ENCODE measurements at regions not wholly inside any gene's neighbourhood (a gene's known extent, or its start where the extent isn't known, plus 50 kb on each side); places are given as distances from the start of the nearest gene placed in this dataset.
"Not testable (repeated sequence)": the region's sequence is repeated elsewhere in the genome, so short reads cannot be mapped to it uniquely, and the experiment has no call there.

GRCh38 chr20:50448625-50449403 is 61.4 kb upstream of the PTPN1 start:
- peaks cover 20 to 39% of the 10 kb centered on the region in 2 donors for H3K27me3 Mint-ChIP-seq
- DNase-seq (ENCODE audit: low spot score); ATAC-seq; H3K36me3 Mint-ChIP-seq; H3K9me3 Mint-ChIP-seq: not testable (repeated sequence)
- H3K4me1 Mint-ChIP-seq (ENCODE audit: low read depth in 2 of 2) = peaks cover 56 to 69% of the 10 kb centered on the region in 2 donors
- peak overlapping the region; percentile 28 for H3K4me3 Mint-ChIP-seq
- H3K27ac Mint-ChIP-seq = peak overlapping the region; percentile 3 to 69

- peak overlapping the region; percentile 80 for H3K4me3 Mint-ChIP-seq
- peaks cover 25 to 43% of the 10 kb centered on the region in 2 donors for H3K27me3 Mint-ChIP-seq
- H3K36me3 Mint-ChIP-seq = no peaks in the 10 kb centered on the region
- peaks cover 60 to 72% of the 10 kb centered on the region in 2 donors for H3K4me1 Mint-ChIP-seq (ENCODE audit: low read depth in 2 of 2)
- peak overlapping the region; percentile 69 to 71 for H3K27ac Mint-ChIP-seq
- no peak for DNase-seq (ENCODE audit: low spot score)
- no peaks in the 10 kb centered on the region for H3K9me3 Mint-ChIP-seq
- peak; percentile 58 to 66 for ATAC-seq
Observed at GRCh38 chr20:50449738-50450492, 60.3 kb upstream of the PTPN1 start.

DNA sequence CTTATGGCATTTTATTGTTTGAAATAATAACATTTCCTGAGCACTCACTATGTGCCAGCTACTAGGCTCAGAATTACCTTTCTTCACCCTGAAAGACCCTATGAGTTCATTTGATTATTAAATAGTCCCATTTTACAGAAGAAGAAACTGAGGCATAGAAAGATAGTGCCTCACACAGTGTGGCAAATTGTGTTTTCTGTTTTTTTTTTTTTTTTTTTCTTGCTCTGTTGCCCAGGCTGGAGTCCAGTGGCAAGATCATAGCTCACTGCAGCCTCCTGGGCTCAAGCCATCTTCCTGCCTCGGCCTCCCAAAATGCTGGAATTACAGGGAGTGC is 59.7 kb upstream of the PTPN1 start:
- no peak for DNase-seq (ENCODE audit: low spot score)
- peak overlapping the region; percentile 80 for H3K4me3 Mint-ChIP-seq

DNA sequence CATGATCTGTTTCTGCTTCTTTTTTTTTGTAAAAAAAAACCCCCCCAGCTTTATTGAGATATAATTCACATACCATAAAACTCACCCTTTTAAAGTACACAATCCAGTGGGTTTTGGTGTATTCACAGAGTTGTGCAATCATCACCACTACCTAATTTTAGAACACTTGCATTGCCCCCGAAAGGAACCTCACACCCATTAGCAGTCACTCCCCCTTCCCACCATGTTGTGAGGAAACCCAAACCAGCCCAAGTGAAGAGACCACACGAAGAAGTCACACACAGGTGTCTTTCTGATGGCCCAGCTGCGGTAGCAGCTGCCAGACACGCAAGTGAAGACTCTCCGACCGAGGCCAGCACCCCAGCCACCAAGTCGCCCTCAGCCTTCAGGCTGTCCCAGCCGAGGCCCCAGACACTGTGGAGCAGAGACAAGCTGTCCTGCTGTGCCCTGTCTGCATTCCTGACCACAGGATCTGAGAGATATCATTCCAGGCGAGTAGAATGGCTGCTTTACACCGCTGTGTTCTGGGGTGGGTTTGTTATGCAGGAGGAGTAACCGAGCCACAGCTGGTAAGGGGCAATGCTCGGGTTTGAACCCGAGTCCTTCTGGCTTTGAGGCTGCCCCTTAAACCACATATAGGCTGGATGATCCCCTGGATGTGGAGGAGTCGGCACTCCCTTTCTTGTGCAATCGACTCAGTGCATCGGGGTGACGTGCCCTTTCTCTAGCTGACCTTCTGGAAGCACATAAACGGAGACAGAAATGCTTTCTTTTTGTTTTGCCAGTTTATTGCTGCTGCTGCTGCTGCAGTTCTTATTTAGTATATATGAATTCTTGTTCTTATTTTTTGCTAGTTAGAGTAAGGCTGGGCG is 59.1 kb upstream of the PTPN1 start:
- Mint-ChIP-seq H3K4me1 (ENCODE audit: low read depth in 2 of 2) (peaks cover 62% of the 10 kb centered on the region in 2 donors), H3K36me3 (no peaks in the 10 kb centered on the region), H3K27ac (peak overlapping the region; percentile 69 to 71), H3K4me3 (peak overlapping the region; percentile 80), H3K27me3 (peaks cover 26 to 43% of the 10 kb centered on the region in 2 donors), H3K9me3 (no peaks in the 10 kb centered on the region)
- ATAC-seq (peak; percentile 90 to 93), DNase-seq (ENCODE audit: low spot score) (peak; percentile 88)

More for the DNA sequence above, 59.7 kb upstream of the PTPN1 start:
- Mint-ChIP-seq H3K27ac (peak overlapping the region; percentile 69 to 71), H3K9me3 (no peaks in the 10 kb centered on the region), H3K36me3 (no peaks in the 10 kb centered on the region), H3K27me3 (peaks cover 26 to 43% of the 10 kb centered on the region in 2 donors), H3K4me1 (ENCODE audit: low read depth in 2 of 2) (peaks cover 59 to 68% of the 10 kb centered on the region in 2 donors)
- no peak for ATAC-seq

GRCh38 chr20:50451792-50452425 is 58.3 kb upstream of the PTPN1 start:
- H3K27me3 Mint-ChIP-seq = peaks cover 26 to 37% of the 10 kb centered on the region in 2 donors

DNA sequence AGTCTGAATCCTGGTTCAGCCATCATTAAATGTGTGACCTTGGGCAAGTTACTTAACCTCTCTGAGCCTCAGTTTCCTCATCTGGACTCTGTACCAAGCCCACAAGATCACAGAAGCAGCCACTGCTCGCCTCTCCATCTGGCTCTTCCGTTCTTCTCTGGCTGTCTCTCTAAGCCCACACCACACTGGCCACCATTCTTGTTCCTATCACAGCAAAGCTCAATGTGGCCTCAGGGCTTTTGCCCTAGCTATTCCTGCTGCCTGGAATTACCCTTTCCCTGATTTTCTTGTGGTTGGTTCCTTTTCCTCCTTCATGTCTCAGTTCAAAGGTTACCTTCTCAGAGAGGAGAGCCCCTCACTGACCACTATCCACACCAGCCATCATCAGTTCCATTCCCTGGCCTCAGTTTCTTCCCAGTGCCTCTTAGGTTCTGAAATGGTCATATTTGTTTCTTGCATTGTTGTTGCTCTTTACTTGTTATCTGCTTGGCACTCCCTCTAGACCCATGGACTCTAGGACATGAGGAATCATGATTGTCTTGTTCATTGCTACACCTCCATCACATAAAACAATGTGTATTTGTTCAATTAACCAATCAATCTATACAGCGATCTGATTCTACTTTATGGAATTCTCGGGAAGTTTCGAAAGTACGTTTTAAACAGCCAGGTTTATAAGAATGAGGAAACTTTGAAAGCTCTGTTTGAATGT is 56.5 kb upstream of the PTPN1 start:
- no peak for ATAC-seq
- peaks cover 16 to 24% of the 10 kb centered on the region in 2 donors for H3K27me3 Mint-ChIP-seq
- no peak for DNase-seq (ENCODE audit: low spot score)
- no peaks in the 10 kb centered on the region for H3K9me3 Mint-ChIP-seq
- no peaks in the 10 kb centered on the region for H3K36me3 Mint-ChIP-seq
- H3K4me1 Mint-ChIP-seq (ENCODE audit: low read depth in 2 of 2) = peaks cover 49 to 65% of the 10 kb centered on the region in 2 donors
- peak overlapping the region; percentile 30 for H3K4me3 Mint-ChIP-seq
- peak overlapping the region; percentile 6 to 14 for H3K27ac Mint-ChIP-seq

More at GRCh38 chr20:50451792-50452425, 58.3 kb upstream of the PTPN1 start:
- peak overlapping the region; percentile 80 for H3K4me3 Mint-ChIP-seq
- peak overlapping the region; percentile 69 to 71 for H3K27ac Mint-ChIP-seq
- not testable (repeated sequence) for H3K36me3 Mint-ChIP-seq; DNase-seq (ENCODE audit: low spot score); H3K9me3 Mint-ChIP-seq; ATAC-seq
- H3K4me1 Mint-ChIP-seq (ENCODE audit: low read depth in 2 of 2) = peaks cover 58 to 64% of the 10 kb centered on the region in 2 donors

DNA sequence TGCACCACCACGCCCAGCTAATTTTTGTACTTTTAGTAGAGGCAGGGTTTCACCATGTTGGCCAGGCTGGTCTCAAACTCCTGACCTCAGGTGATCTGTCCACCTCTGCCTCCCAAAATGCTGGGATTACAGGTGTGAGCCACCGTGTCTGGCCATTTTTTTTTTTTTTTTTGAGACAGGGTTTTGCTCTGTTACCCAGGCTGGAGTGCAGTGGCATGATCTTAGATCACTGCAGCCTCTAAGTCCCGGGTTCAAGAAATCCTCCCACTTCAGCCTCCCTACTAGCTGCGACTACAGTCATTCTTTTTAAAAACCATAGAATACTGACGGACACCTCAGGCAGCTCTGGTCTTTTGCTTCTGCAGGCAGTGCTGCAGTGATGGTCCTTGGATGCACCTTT is 54.9 kb upstream of the PTPN1 start:
- Mint-ChIP-seq H3K27me3 (peaks cover 11 to 25% of the 10 kb centered on the region in 2 donors), H3K27ac (peak overlapping the region; percentile 1 to 14), H3K4me1 (ENCODE audit: low read depth in 2 of 2) (peaks cover 51 to 66% of the 10 kb centered on the region in 2 donors)
- H3K9me3 Mint-ChIP-seq; ATAC-seq; DNase-seq (ENCODE audit: low spot score); H3K4me3 Mint-ChIP-seq; H3K36me3 Mint-ChIP-seq: not testable (repeated sequence)

DNA sequence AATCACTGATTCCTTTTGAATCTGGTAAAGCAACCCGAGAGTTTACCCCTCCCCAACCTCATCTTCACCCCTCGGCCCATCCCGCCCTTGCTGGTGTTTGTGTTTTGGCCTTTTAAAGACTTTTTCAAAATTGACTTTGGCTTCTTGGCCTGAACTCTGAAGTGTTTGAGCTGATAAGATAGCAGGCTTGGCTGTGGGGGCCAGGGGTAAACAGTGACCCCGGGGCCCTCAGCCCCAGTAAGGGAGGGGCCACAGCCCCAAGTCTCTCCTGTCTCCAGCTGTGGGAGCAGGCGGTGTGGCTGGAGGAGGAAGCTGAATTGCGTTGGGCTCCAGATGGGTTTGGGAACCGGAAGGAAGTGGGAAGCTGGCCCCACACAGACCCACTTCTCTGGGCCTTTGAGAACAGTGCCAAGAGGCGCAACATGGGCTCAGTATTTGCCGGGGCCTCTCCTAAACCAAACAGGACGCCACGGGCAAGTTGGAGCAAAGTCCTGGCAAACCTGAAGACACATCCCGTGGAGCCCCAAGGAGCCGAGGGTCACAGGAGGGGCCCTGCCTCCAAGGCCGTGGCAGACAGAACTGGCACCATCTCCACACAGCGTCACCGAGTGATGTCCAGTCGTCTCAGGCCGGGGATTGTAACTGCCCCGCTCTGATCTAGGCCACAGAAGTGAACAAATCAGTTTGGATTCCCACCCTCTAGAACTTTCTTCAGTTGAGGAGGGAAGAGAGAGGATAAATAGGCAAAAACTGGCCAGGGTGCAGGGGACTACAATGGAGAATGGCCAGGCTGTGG is 54.3 kb upstream of the PTPN1 start:
- no peak for ATAC-seq

GRCh38 chr20:50456452-50457324 is 53.5 kb upstream of the PTPN1 start:
- peaks cover 8% of the 10 kb centered on the region for H3K36me3 Mint-ChIP-seq

More for the DNA sequence above, 54.3 kb upstream of the PTPN1 start:
- H3K27ac Mint-ChIP-seq = peak overlapping the region; percentile 1 to 14
- peaks cover 11 to 25% of the 10 kb centered on the region in 2 donors for H3K27me3 Mint-ChIP-seq
- DNase-seq (ENCODE audit: low spot score) = no peak
- peaks cover 51 to 68% of the 10 kb centered on the region in 2 donors for H3K4me1 Mint-ChIP-seq (ENCODE audit: low read depth in 2 of 2)
- peaks cover 8% of the 10 kb centered on the region for H3K36me3 Mint-ChIP-seq
- no peaks in the 10 kb centered on the region for H3K9me3 Mint-ChIP-seq
- H3K4me3 Mint-ChIP-seq = no peak overlapping the region

DNA sequence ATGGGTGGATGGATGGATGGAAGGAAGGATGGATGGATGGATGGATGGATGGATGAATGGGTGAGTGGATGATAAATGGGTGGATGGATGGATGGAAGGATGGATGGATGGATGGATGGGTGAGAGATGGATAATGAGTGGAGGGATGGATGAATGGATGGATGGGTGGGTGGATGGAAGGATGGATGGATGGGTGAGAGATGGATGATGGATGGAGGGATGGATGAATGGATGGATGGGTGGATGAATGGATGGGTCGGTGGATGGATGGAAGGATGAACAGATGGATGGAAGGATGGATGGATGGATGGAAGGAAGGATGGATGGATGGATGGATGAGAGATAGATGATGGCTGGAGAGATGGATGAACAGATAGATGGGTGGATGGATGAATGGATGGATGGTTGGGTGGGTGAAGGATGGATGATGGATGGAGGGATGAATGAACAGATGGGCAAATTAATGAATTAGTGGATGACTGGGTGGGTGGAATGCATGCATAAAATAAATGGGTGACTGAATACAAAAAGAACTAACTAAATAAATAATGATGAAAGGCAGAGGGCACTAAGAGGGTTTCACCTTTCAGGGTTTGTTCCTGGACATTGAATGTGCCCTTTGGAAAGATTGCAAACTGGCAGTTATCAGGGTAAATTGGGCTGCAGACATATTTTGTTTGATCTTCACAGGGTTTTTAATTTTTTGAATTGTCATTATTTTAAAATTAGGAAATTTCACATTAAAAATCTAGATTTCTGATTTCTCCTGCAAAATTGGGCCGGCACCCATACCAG is 50.9 kb upstream of the PTPN1 start:
- Mint-ChIP-seq H3K4me1 (ENCODE audit: low read depth in 2 of 2) (peaks cover 36 to 48% of the 10 kb centered on the region in 2 donors), H3K27ac (peak overlapping the region; percentile 8 to 42), H3K36me3 (peaks cover 8% of the 10 kb centered on the region), H3K9me3 (no peaks in the 10 kb centered on the region), H3K4me3 (peak overlapping the region; percentile 61), H3K27me3 (peaks cover 3 to 10% of the 10 kb centered on the region in 2 donors)
- ATAC-seq (no peak), DNase-seq (ENCODE audit: low spot score) (no peak)

More at GRCh38 chr20:50456452-50457324, 53.5 kb upstream of the PTPN1 start:
- Mint-ChIP-seq H3K4me3 (no peak overlapping the region), H3K27me3 (peaks cover 11 to 22% of the 10 kb centered on the region in 2 donors), H3K27ac (peak overlapping the region; percentile 31 to 43), H3K4me1 (ENCODE audit: low read depth in 2 of 2) (peaks cover 45 to 61% of the 10 kb centered on the region in 2 donors), H3K9me3 (no peaks in the 10 kb centered on the region)
- no peak for DNase-seq (ENCODE audit: low spot score)
- ATAC-seq = no peak
